OCI-LY7 (cell line): ENCODE measurements at regions not wholly inside any gene's neighbourhood (a gene's known extent, or its start where the extent isn't known, plus 50 kb on each side); places are given as distances from the start of the nearest gene placed in this dataset.

Source experiments
- BruUV-seq: library from RNA; stranded (reverse); fragments of 400-500 nt; replicated peaks from 2 replicates; lab custom pipeline; 2021; lab: Mats Ljungman, UMichigan
- CTCF ChIA-PET: fragments of 300-600 bp; sonication (Branson Sonifier 250); formaldehyde crosslinking; loops from one replicate; lab custom pipeline; 2022; ENCODE audit warnings: antibody characterized with exemption; ENCODE audit not compliant: unreplicated experiment; lab: Charles Lee
- POLR2A ChIA-PET: fragments of 300-600 bp; sonication (Branson Sonifier 250); formaldehyde crosslinking; loops from one replicate; lab custom pipeline; 2022; ENCODE audit warnings: antibody characterized with exemption; lab: Charles Lee
- DNase-seq: peaks from one replicate; pipeline ENCODE4 v3.0.0-alpha.2; 2015; ENCODE audit warnings: low spot score
- H2AFZ ChIP-seq: fragments of 200-600 bp; sonication (generic), shearing (Covaris generic); 2 replicates; pipeline ENCODE4 v1.6.1; 2014; ENCODE audit warnings: mild to moderate bottlenecking, antibody characterized with exemption, low read length, moderate library complexity
- H3K27ac ChIP-seq: fragments of 200-600 bp; sonication (generic); 2 replicates; pipeline ENCODE4 v1.5.1; 2014; ENCODE audit warnings: mixed run types, low read depth, mild to moderate bottlenecking, moderate library complexity, low read length, inconsistent platforms; ENCODE audit not compliant: poor library complexity, severe bottlenecking
- H3K36me3 ChIP-seq: fragments of 200-600 bp; sonication (generic); 2 replicates; pipeline ENCODE4 v1.6.1; 2014; ENCODE audit warnings: mild to moderate bottlenecking, antibody characterized with exemption, low read length, moderate library complexity, mixed read lengths; ENCODE audit not compliant: insufficient read depth
- H3K4me1 ChIP-seq: fragments of 200-600 bp; sonication (generic); 2 replicates; pipeline ENCODE4 v1.5.1; 2014; ENCODE audit warnings: mild to moderate bottlenecking, low read length; ENCODE audit not compliant: insufficient read depth, poor library complexity, severe bottlenecking
- H3K4me2 ChIP-seq: fragments of 200-600 bp; sonication (generic); 2 replicates; pipeline ENCODE4 v1.6.1; 2014; ENCODE audit warnings: mild to moderate bottlenecking, low read length
- H3K4me3 ChIP-seq: fragments of 200-600 bp; sonication (generic); 2 replicates; pipeline ENCODE4 v1.5.1; 2014; ENCODE audit warnings: mild to moderate bottlenecking, low read depth, low read length; ENCODE audit not compliant: poor library complexity, severe bottlenecking
- H3K79me2 ChIP-seq: fragments of 200-600 bp; sonication (generic); 2 replicates; pipeline ENCODE4 v1.6.1; 2016; ENCODE audit warnings: low read depth, mild to moderate bottlenecking, low read length, moderate library complexity, mixed read lengths; ENCODE audit not compliant: insufficient read depth
- H3K9me2 ChIP-seq: fragments of 200-600 bp; sonication (generic); 2 replicates; pipeline ENCODE4 v1.6.1; 2016; ENCODE audit warnings: mild to moderate bottlenecking, low read length, mixed read lengths; ENCODE audit not compliant: insufficient read depth
- H3K9me3 ChIP-seq: fragments of 200-600 bp; sonication (generic); 2 replicates; pipeline ENCODE4 v1.6.1; 2014; ENCODE audit warnings: mild to moderate bottlenecking, mixed run types, low read length, mixed read lengths
- H4K20me1 ChIP-seq: fragments of 200-600 bp; sonication (generic); 2 replicates; pipeline ENCODE4 v1.6.1; 2014; ENCODE audit warnings: mild to moderate bottlenecking, antibody characterized with exemption, low read length, moderate library complexity, mixed read lengths; ENCODE audit not compliant: insufficient read depth
- EZH2phosphoT487 ChIP-seq: fragments of 200-600 bp; sonication (generic); IDR thresholded peaks from 2 replicates; pipeline ENCODE4 v1.6.1; 2018; ENCODE audit warnings: low read depth, borderline replicate concordance, mild to moderate bottlenecking, mixed run types, antibody characterized with exemption, low read length, moderate library complexity, mixed read lengths
- intact Hi-C: fragments of 100-400 bp; cut with micrococcal nuclease; formaldehyde crosslinking; loops from one replicate; pipeline ENCODE4 v1.10.0; 2022; ENCODE audit not compliant: unreplicated experiment
- TF ChIP-seq, protein P1 (sequence below): fragments of 200-600 bp; sonication (generic); conservative IDR thresholded peaks from 2 replicates; pipeline ENCODE4 v1.5.1; 2014; ENCODE audit warnings: mild to moderate bottlenecking, antibody characterized with exemption, low read length, moderate library complexity, mixed read lengths

- intact Hi-C loops: no loop called here
Observed at GRCh38 chr15:29611057-29611456, 211.2 kb downstream of the TJP1 start.

DNA sequence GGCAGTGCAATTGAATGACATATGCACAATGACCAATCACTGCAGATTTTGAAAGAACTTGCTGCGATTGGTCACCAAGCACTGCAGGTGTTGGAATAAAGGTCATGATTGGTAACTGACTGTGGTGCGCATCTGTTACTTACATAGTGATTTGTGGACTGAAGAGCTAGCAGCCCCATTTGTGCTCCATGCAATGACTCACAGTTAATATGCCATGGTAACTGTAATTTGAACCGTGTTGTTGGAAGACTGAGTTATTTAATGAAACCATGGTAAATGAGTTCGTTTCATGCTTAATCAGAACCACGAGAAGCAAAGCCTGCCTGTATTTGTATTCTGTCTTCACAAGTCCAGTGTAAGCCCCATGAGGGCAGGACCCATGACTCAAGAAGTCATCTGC lies 220.5 kb downstream of the TJP1 start:
- CTCF ChIA-PET: no interaction called here
- Histone ChIP-seq H4K20me1 (no peaks in the 10 kb centered on the region), H3K36me3 (no peaks in the 10 kb centered on the region), H3K9me3 (no peaks in the 10 kb centered on the region), H3K9me2 (no peaks in the 10 kb centered on the region), H3K4me1 (no peaks in the 10 kb centered on the region), H3K4me2 (no peak overlapping the region), H3K79me2 (no peaks in the 10 kb centered on the region), H3K27ac (no peak overlapping the region), H2AFZ (no peak overlapping the region), H3K4me3 (no peak overlapping the region)
- TF ChIP-seq, protein P1, sequence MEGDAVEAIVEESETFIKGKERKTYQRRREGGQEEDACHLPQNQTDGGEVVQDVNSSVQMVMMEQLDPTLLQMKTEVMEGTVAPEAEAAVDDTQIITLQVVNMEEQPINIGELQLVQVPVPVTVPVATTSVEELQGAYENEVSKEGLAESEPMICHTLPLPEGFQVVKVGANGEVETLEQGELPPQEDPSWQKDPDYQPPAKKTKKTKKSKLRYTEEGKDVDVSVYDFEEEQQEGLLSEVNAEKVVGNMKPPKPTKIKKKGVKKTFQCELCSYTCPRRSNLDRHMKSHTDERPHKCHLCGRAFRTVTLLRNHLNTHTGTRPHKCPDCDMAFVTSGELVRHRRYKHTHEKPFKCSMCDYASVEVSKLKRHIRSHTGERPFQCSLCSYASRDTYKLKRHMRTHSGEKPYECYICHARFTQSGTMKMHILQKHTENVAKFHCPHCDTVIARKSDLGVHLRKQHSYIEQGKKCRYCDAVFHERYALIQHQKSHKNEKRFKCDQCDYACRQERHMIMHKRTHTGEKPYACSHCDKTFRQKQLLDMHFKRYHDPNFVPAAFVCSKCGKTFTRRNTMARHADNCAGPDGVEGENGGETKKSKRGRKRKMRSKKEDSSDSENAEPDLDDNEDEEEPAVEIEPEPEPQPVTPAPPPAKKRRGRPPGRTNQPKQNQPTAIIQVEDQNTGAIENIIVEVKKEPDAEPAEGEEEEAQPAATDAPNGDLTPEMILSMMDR: no peak
- no peak for TF ChIP-seq EZH2phosphoT487
- intact Hi-C loops: no loop called here
- POLR2A ChIA-PET: no interaction called here
- no TSS peak for BruUV-seq
- no peak for DNase-seq

More at GRCh38 chr15:29611057-29611456, 211.2 kb downstream of the TJP1 start:
- no peak for TF ChIP-seq EZH2phosphoT487
- TF ChIP-seq, protein P1: no peak
- H3K27ac ChIP-seq: no peak overlapping the region
- H4K20me1 ChIP-seq: no peaks in the 10 kb centered on the region
- no peaks in the 10 kb centered on the region for H3K36me3 ChIP-seq
- no peaks in the 10 kb centered on the region for H3K9me3 ChIP-seq
- POLR2A ChIA-PET: interaction anchor here (0.8 kb wide), 1 partner anchor 447 kb away, joined by 3 read pairs; no protein-coding TSS in a partner anchor
- H3K79me2 ChIP-seq: no peaks in the 10 kb centered on the region
- DNase-seq: no peak
- CTCF ChIA-PET: no interaction called here
- H3K4me1 ChIP-seq: no peaks in the 10 kb centered on the region
- no TSS peak for BruUV-seq
- no peaks in the 10 kb centered on the region for H3K9me2 ChIP-seq
- no peak overlapping the region for H3K4me2 ChIP-seq
- no peak overlapping the region for H2AFZ ChIP-seq
- no peak overlapping the region for H3K4me3 ChIP-seq

- intact Hi-C loops: no loop called here
- no peak overlapping the region for H3K27ac ChIP-seq
- ChIA-PET POLR2A (no interaction called here), CTCF (no interaction called here)
- no peak for TF ChIP-seq EZH2phosphoT487
- TF ChIP-seq, protein P1: no peak
- no TSS peak for BruUV-seq
- no peaks in the 10 kb centered on the region for H3K9me2 ChIP-seq
- no peak for DNase-seq
- H4K20me1 ChIP-seq: no peaks in the 10 kb centered on the region
- no peak overlapping the region for H3K4me2 ChIP-seq
- no peaks in the 10 kb centered on the region for H3K4me1 ChIP-seq
- H3K4me3 ChIP-seq: no peak overlapping the region
- H3K79me2 ChIP-seq: no peaks in the 10 kb centered on the region
- H2AFZ ChIP-seq: no peak overlapping the region
- H3K36me3 ChIP-seq: no peaks in the 10 kb centered on the region
- H3K9me3 ChIP-seq: no peaks in the 10 kb centered on the region
Observed at GRCh38 chr15:29600262-29600661, 222.0 kb downstream of the TJP1 start.
